GM19025 (cell line): ENCODE measurements at regions not wholly inside any gene's neighbourhood (a gene's known extent, or its start where the extent isn't known, plus 50 kb on each side); places are given as distances from the start of the nearest gene placed in this dataset.

Experiments
- ATAC-seq: cut with Tn5 transposase; IDR thresholded peaks from one replicate; pipeline ENCODE4 v1.9.1; 2021; ENCODE audit warnings: mild to moderate bottlenecking, low read depth, moderate library complexity; ENCODE audit not compliant: unreplicated experiment

- ATAC-seq = no peak
Observed at GRCh38 chr12:114750917-114751316, 66.9 kb upstream of the TBX3 start.

DNA sequence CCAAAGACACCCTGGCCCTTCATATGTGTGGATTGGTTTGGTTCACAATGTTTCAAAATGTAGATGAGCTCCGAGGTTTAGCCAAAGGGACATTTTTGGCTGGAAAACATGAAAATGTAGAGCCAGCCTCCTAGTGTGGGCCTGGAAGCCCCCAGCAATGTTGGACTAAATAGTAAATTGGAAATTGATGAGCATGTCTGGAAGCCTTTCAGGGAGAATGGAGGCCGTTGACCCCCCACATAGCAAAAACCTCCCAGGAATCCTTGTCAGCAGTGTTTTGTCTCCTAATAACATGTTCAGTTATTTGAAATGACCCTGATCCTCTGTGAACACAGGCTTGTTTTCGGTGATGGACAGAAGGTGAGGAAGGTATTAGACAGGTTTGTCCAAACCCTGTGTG lies 65.1 kb upstream of the TBX3 start:
- ATAC-seq = no peak

DNA sequence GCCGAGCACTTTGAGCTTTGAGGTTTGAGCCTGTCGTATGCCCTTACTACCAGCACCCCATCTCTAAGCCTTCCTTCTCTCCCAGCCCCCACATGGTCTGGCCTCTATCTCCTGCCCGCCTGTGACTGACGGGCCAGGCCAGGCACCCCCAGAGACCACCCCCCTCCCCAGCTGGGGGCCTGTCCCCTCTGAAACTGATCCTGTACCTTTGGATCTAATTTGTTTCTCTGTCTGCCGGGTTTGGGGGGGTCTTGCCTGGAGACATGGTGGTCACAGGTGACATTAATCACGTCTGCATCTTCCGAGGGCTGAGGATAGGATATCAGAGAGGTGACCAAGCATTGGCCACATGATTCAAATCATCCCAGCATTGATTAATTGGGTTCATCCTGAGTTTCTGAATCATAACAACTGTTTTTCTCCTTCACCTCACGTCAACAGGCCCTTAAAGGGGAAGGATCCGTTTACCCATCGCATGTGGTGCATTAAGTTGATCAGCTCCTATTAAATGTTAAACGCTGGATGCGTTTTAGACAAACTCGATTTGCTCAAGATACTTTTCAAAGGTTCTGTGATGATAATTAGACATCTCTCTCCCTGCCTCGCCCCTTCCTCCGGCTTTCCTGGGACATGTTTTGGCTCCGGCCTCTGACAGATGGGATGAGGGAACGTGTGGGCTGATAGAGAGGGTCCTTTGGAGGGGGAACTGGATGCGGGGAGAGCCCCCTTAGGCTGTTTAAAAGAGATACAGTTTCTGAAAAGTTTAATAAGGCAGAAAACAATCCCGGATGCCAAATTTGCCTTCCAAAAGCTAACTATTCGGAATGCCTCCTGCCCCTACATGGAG lies 63.3 kb upstream of the TBX3 start:
- no peak for ATAC-seq

GRCh38 chr12:114746297-114747011 lies 62.5 kb upstream of the TBX3 start:
- ATAC-seq = no peak

GRCh38 chr12:114744691-114745090 lies 60.7 kb upstream of the TBX3 start:
- ATAC-seq = no peak

DNA sequence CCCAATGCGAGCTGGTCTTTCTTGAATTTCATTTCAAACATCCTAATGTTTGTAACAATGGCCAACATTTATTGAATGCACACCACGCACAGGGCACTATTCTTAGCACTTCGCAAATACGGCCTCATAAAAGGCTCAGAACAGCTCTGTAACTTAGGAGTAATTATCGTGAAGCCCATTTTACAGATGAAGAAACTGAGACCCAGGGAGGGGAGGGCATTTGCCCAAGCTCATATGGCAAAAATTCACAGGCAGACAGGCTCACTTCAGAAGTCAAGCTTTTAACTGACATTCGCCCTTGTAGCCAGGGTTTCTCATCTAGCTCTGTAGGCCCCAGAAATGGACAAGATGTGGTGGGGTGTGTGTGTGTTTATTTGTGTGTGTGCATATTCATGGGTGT lies 60.3 kb upstream of the TBX3 start:
- no peak for ATAC-seq

DNA sequence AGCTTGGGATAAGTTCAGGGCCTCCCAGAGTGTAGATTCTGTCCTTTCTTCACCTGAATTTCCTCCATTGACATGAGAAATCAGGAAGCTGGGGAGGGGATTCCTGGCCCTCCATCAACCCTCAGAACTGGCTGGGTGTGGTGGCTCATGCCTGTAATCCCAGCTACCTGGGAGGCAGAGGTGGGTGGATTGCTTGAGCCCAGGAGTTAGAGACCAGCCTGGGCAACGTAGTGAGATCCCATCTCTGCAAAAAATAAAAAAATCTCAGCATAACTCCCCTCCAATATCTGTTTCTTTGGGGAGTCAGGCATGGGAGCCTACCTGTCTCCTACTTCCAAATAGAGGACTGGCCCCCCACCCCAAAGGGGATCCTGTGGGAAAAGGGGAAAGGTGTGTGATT lies 59.8 kb upstream of the TBX3 start:
- no peak for ATAC-seq

DNA sequence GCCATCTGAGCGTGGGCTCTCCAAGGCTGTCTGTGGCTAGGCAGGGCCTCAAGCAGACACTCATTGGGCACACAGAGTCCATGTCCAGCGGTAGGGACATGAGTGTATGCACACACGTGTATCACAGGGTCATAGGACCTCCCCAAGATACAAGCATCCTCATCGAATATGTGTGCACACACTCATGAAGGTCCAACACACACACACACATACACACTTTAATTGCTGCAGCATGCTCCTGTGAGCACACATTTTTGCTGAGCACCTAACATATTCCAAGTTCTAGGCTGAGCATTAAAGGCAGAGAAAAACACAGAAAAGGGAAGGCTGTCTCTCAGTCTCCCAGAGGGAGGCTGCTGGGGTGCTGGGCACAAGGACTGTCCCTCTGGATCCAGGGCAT lies 59.3 kb upstream of the TBX3 start:
- no peak for ATAC-seq

GRCh38 chr12:114742363-114742762 lies 58.4 kb upstream of the TBX3 start:
- no peak for ATAC-seq

DNA sequence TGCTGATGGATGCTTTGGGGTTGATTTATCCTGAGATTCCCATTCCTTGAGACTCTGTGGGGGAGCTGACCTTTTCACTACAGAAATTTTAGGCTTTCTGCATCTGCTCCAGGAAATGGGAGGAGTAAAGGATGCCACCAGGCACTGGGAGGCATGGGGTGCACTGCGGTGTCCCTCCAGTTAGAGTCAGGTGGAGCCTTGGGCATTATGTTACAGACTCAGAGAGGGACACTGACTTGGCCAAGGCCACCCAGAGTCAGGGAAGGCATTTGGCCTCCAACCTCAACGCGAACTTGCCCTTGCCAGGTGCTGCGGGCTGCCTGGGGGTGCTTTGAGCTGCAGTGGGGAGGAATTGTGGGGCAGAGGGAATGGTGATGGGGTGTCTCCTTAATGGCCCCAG lies 58.0 kb upstream of the TBX3 start:
- ATAC-seq = no peak

- no peak for ATAC-seq
Observed at GRCh38 chr12:114740448-114740847, 56.5 kb upstream of the TBX3 start.

GRCh38 chr12:114738460-114739184 lies 54.6 kb upstream of the TBX3 start:
- ATAC-seq = no peak

- ATAC-seq = no peak
Observed at GRCh38 chr12:114735680-114736374, 51.9 kb upstream of the TBX3 start.

- no peak for ATAC-seq
Observed at GRCh38 chr12:114735011-114735410, 51.0 kb upstream of the TBX3 start.

GRCh38 chr12:114733919-114734318 lies 49.9 kb upstream of the TBX3 start:
- no peak for ATAC-seq
